GM21390 (cell line): ENCODE measurements at regions not wholly inside any gene's neighbourhood (a gene's known extent, or its start where the extent isn't known, plus 50 kb on each side); places are given as distances from the start of the nearest gene placed in this dataset.
"Not testable (repeated sequence)": the region's sequence is repeated elsewhere in the genome, so short reads cannot be mapped to it uniquely, and the experiment has no call there.

Experiments used
- ATAC-seq: cut with Tn5 transposase; IDR thresholded peaks from one replicate; pipeline ENCODE4 v1.9.1; 2021; ENCODE audit not compliant: unreplicated experiment

GRCh38 chr2:126272401-126272800, 383.6 kb upstream of the GYPC start:
- ATAC-seq: no peak

GRCh38 chr2:126275098-126275497, 380.9 kb upstream of the GYPC start:
- ATAC-seq: no peak

GRCh38 chr2:126276268-126276667, 379.7 kb upstream of the GYPC start:
- ATAC-seq: not testable (repeated sequence)

- ATAC-seq: no peak
These were observed 367.6 kb upstream of the GYPC start for GRCh38 chr2:126288362-126288761.

- not testable (repeated sequence) for ATAC-seq
These were observed 362.0 kb upstream of the GYPC start for GRCh38 chr2:126293962-126294361.

- ATAC-seq: no peak
These were observed 356.4 kb upstream of the GYPC start for GRCh38 chr2:126299469-126299976.

- ATAC-seq: no peak
These were observed 355.6 kb upstream of the GYPC start for GRCh38 chr2:126300348-126300747.

- ATAC-seq: no peak
These were observed 353.9 kb upstream of the GYPC start for GRCh38 chr2:126302043-126302442.

GRCh38 chr2:126303113-126303512, 352.8 kb upstream of the GYPC start:
- ATAC-seq: no peak

GRCh38 chr2:126304154-126304553, 351.8 kb upstream of the GYPC start:
- ATAC-seq: no peak

GRCh38 chr2:126306539-126306938, 349.4 kb upstream of the GYPC start:
- ATAC-seq: no peak

GRCh38 chr2:126307740-126308139, 348.2 kb upstream of the GYPC start:
- no peak for ATAC-seq

- ATAC-seq: no peak
These were observed 346.8 kb upstream of the GYPC start for GRCh38 chr2:126309185-126309584.

GRCh38 chr2:126312579-126312978, 343.4 kb upstream of the GYPC start:
- no peak for ATAC-seq

GRCh38 chr2:126315828-126316227, 340.1 kb upstream of the GYPC start:
- no peak for ATAC-seq

GRCh38 chr2:126317790-126318431, 338.0 kb upstream of the GYPC start:
- no peak for ATAC-seq

GRCh38 chr2:126322342-126322741, 333.6 kb upstream of the GYPC start:
- no peak for ATAC-seq

GRCh38 chr2:126325202-126325601, 330.8 kb upstream of the GYPC start:
- no peak for ATAC-seq

GRCh38 chr2:126329173-126329572, 326.8 kb upstream of the GYPC start:
- no peak for ATAC-seq

GRCh38 chr2:126342457-126342856, 313.5 kb upstream of the GYPC start:
- no peak for ATAC-seq

- no peak for ATAC-seq
These were observed 312.8 kb upstream of the GYPC start for GRCh38 chr2:126343136-126343535.

- ATAC-seq: no peak
These were observed 311.5 kb upstream of the GYPC start for GRCh38 chr2:126344493-126344892.

- no peak for ATAC-seq
These were observed 310.3 kb upstream of the GYPC start for GRCh38 chr2:126345691-126346090.
